ENCODE measurements at regions not wholly inside any gene's neighbourhood (a gene's known extent, or its start where the extent isn't known, plus 50 kb on each side); places are given as distances from the start of the nearest gene placed in this dataset.
A peak's percentile ranks its signal among the peaks of the same experiment; 100 is the strongest.

DNA sequence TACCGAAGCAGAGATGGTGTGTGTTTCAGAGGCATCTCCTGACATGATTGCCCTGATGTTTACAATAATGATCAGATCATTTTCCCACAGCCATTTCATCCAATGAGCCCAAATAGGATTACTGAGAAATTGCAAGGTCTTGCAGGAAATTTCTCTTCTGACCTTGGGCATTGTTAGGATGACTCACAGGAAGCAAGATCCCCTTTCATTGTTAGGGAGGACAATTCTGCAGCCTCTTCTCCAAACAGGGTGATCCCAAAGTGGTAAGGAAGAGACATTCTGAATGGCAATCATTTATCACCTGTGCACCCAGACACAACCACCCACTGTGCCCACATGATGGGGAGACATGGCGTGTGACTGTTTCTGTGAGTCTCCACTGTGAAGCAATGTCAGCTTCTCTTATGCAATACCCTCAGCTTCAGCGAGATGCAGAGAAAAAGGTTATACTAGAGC, 306.7 kb upstream of the XYLT1 start:
- TF ChIP-seq, protein P1, sequence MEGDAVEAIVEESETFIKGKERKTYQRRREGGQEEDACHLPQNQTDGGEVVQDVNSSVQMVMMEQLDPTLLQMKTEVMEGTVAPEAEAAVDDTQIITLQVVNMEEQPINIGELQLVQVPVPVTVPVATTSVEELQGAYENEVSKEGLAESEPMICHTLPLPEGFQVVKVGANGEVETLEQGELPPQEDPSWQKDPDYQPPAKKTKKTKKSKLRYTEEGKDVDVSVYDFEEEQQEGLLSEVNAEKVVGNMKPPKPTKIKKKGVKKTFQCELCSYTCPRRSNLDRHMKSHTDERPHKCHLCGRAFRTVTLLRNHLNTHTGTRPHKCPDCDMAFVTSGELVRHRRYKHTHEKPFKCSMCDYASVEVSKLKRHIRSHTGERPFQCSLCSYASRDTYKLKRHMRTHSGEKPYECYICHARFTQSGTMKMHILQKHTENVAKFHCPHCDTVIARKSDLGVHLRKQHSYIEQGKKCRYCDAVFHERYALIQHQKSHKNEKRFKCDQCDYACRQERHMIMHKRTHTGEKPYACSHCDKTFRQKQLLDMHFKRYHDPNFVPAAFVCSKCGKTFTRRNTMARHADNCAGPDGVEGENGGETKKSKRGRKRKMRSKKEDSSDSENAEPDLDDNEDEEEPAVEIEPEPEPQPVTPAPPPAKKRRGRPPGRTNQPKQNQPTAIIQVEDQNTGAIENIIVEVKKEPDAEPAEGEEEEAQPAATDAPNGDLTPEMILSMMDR (IDR thresholded peaks at IDR 0.05; ENCODE audit: unreplicated experiment) = no peak
- no peaks in the 10 kb centered on the region for H3K27me3 Mint-ChIP-seq (ENCODE audit: insufficient read depth, unreplicated experiment)
- H3K9me3 Mint-ChIP-seq (ENCODE audit: unreplicated experiment) = peaks cover 10% of the 10 kb centered on the region
- no peaks in the 10 kb centered on the region for H3K4me1 Mint-ChIP-seq (ENCODE audit: insufficient read depth, unreplicated experiment)
- H3K36me3 Mint-ChIP-seq (ENCODE audit: insufficient read depth, unreplicated experiment) = no peaks in the 10 kb centered on the region
- CTCF ChIA-PET = no interaction called here
- intact Hi-C loops (cut with micrococcal nuclease) = loop anchor here (2.0 kb wide), 1 partner anchor 51 kb away; no protein-coding TSS in a partner anchor
- no peak overlapping the region for H3K27ac Mint-ChIP-seq (ENCODE audit: low read depth, unreplicated experiment)
- BruUV-seq (replicated peaks) = no TSS peak
- POLR2A ChIA-PET = no interaction called here
- H3K4me3 Mint-ChIP-seq (ENCODE audit: unreplicated experiment) = no peak overlapping the region
- DNase-seq (ENCODE audit: unreplicated experiment) = peak; percentile 57

DNA sequence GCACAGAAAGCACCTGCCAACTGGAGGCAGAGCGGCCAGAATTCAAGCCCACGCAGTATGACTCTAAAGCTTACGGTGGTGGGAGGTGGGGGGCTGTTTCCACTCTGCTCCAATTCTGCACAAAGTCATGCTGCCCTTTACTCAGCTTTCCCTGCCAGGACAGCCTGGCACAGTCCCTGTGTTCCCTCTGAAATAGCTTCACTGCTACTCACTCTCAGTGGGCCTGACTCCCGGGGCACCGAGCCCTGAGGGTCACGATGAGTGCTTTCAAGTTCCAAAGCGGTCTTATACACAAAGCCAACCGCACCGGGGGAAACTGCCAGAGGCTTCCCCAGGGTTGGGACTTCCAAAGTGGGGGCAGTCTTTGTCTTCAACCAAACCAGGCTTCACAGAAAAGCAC, 306.1 kb upstream of the XYLT1 start:
- DNase-seq (ENCODE audit: unreplicated experiment) = no peak
- ChIA-PET POLR2A (no interaction called here), CTCF (no interaction called here)
- H3K9me3 Mint-ChIP-seq (ENCODE audit: unreplicated experiment) = peaks cover 10% of the 10 kb centered on the region
- H3K4me3 Mint-ChIP-seq (ENCODE audit: unreplicated experiment) = no peak overlapping the region
- H3K27ac Mint-ChIP-seq (ENCODE audit: low read depth, unreplicated experiment) = no peak overlapping the region
- BruUV-seq (replicated peaks) = TSS peak; percentile 56
- TF ChIP-seq, protein P1 (IDR thresholded peaks at IDR 0.05; ENCODE audit: unreplicated experiment) = no peak
- no peaks in the 10 kb centered on the region for H3K36me3 Mint-ChIP-seq (ENCODE audit: insufficient read depth, unreplicated experiment)
- intact Hi-C loops (cut with micrococcal nuclease) = loop anchor here (2.0 kb wide), 1 partner anchor 52 kb away; no protein-coding TSS in a partner anchor
- no peaks in the 10 kb centered on the region for H3K4me1 Mint-ChIP-seq (ENCODE audit: insufficient read depth, unreplicated experiment)
- no peaks in the 10 kb centered on the region for H3K27me3 Mint-ChIP-seq (ENCODE audit: insufficient read depth, unreplicated experiment)

- H3K4me1 Mint-ChIP-seq (ENCODE audit: insufficient read depth, unreplicated experiment) = no peaks in the 10 kb centered on the region
- peaks cover 10% of the 10 kb centered on the region for H3K9me3 Mint-ChIP-seq (ENCODE audit: unreplicated experiment)
- H3K27me3 Mint-ChIP-seq (ENCODE audit: insufficient read depth, unreplicated experiment) = no peaks in the 10 kb centered on the region
- BruUV-seq (replicated peaks) = no TSS peak
- ChIA-PET CTCF (interaction anchor here (1.5 kb wide), 1 partner anchor 10 kb away, joined by 3 read pairs; no protein-coding TSS in a partner anchor), POLR2A (no interaction called here)
- no peaks in the 10 kb centered on the region for H3K36me3 Mint-ChIP-seq (ENCODE audit: insufficient read depth, unreplicated experiment)
- H3K27ac Mint-ChIP-seq (ENCODE audit: low read depth, unreplicated experiment) = no peak overlapping the region
- no peak for DNase-seq (ENCODE audit: unreplicated experiment)
- intact Hi-C loops (cut with micrococcal nuclease) = loop anchor here (2.0 kb wide), 1 partner anchor 52 kb away; no protein-coding TSS in a partner anchor
- TF ChIP-seq, protein P1 (IDR thresholded peaks at IDR 0.05; ENCODE audit: unreplicated experiment) = no peak
- H3K4me3 Mint-ChIP-seq (ENCODE audit: unreplicated experiment) = no peak overlapping the region
Observed at GRCh38 chr16:17776465-17776864, 305.7 kb upstream of the XYLT1 start.

GRCh38 chr16:17775061-17775460, 304.3 kb upstream of the XYLT1 start:
- no peak overlapping the region for H3K4me3 Mint-ChIP-seq (ENCODE audit: unreplicated experiment)
- no peaks in the 10 kb centered on the region for H3K27me3 Mint-ChIP-seq (ENCODE audit: insufficient read depth, unreplicated experiment)
- no peak for DNase-seq (ENCODE audit: unreplicated experiment)
- ChIA-PET POLR2A (no interaction called here), CTCF (interaction anchor here (1.5 kb wide), 1 partner anchor 11 kb away, joined by 3 read pairs; no protein-coding TSS in a partner anchor)
- H3K27ac Mint-ChIP-seq (ENCODE audit: low read depth, unreplicated experiment) = no peak overlapping the region
- BruUV-seq (replicated peaks) = no TSS peak
- H3K36me3 Mint-ChIP-seq (ENCODE audit: insufficient read depth, unreplicated experiment) = no peaks in the 10 kb centered on the region
- H3K9me3 Mint-ChIP-seq (ENCODE audit: unreplicated experiment) = peaks cover 20% of the 10 kb centered on the region
- no peaks in the 10 kb centered on the region for H3K4me1 Mint-ChIP-seq (ENCODE audit: insufficient read depth, unreplicated experiment)
- TF ChIP-seq, protein P1 (IDR thresholded peaks at IDR 0.05; ENCODE audit: unreplicated experiment) = no peak
- intact Hi-C loops (cut with micrococcal nuclease) = no loop called here

Data from MCF 10A (cell line).